ENCODE measurements at regions not wholly inside any gene's neighbourhood (a gene's known extent, or its start where the extent isn't known, plus 50 kb on each side); places are given as distances from the start of the nearest gene placed in this dataset.
"Not testable (repeated sequence)": the region's sequence is repeated elsewhere in the genome, so short reads cannot be mapped to it uniquely, and the experiment has no call there.

GRCh38 chr4:84312426-84313012, 186.6 kb downstream of the NKX6-1 start:
- WGBS, result 89% methylated on average over 6 of the region's 6 CpGs
- Histone ChIP-seq H3K4me1 (ENCODE audit: control insufficient read depth in 2 of 2, insufficient read depth in 2 of 2, low read length in 2 of 2) (no peaks in the 10 kb centered on the region), H3K36me3 (ENCODE audit: control insufficient read depth in 2 of 2, insufficient read depth in 2 of 2, low read length in 1 of 2) (no peaks in the 10 kb centered on the region), H3K4me3 (ENCODE audit: low read length in 2 of 2) (no peak overlapping the region), H3K27me3 (ENCODE audit: control insufficient read depth in 2 of 2, insufficient read depth in 1 of 2, low read length in 1 of 2) (no peaks in the 10 kb centered on the region), H3K27ac (ENCODE audit: low read depth in 1 of 2, low read length in 1 of 2) (no peak overlapping the region), H3K9me3 (ENCODE audit: control insufficient read depth in 2 of 2, insufficient read depth in 1 of 2, low read length in 1 of 2) (no peaks in the 10 kb centered on the region)
- no peak for DNase-seq (ENCODE audit: low read depth in 6 of 9, low spot score in 9 of 9)

GRCh38 chr4:84309191-84309590, 189.9 kb downstream of the NKX6-1 start:
- Histone ChIP-seq H3K27me3 (ENCODE audit: control insufficient read depth in 2 of 2, insufficient read depth in 1 of 2, low read length in 1 of 2) (no peaks in the 10 kb centered on the region), H3K4me3 (ENCODE audit: low read length in 2 of 2) (no peak overlapping the region), H3K36me3 (ENCODE audit: control insufficient read depth in 2 of 2, insufficient read depth in 2 of 2, low read length in 1 of 2) (no peaks in the 10 kb centered on the region), H3K9me3 (ENCODE audit: control insufficient read depth in 2 of 2, insufficient read depth in 1 of 2, low read length in 1 of 2) (no peaks in the 10 kb centered on the region), H3K27ac (ENCODE audit: low read depth in 1 of 2, low read length in 1 of 2) (no peak overlapping the region), H3K4me1 (ENCODE audit: control insufficient read depth in 2 of 2, insufficient read depth in 2 of 2, low read length in 2 of 2) (no peaks in the 10 kb centered on the region)
- WGBS, result 92% methylated on average over 3 of the region's 3 CpGs
- DNase-seq (ENCODE audit: low read depth in 6 of 9, low spot score in 9 of 9), result no peak

GRCh38 chr4:84298719-84299254, 200.3 kb downstream of the NKX6-1 start:
- not testable (repeated sequence) for H3K9me3 ChIP-seq (ENCODE audit: control insufficient read depth in 2 of 2, insufficient read depth in 1 of 2, low read length in 1 of 2); H3K4me3 ChIP-seq (ENCODE audit: low read length in 2 of 2); H3K4me1 ChIP-seq (ENCODE audit: control insufficient read depth in 2 of 2, insufficient read depth in 2 of 2, low read length in 2 of 2); H3K36me3 ChIP-seq (ENCODE audit: control insufficient read depth in 2 of 2, insufficient read depth in 2 of 2, low read length in 1 of 2); H3K27ac ChIP-seq (ENCODE audit: low read depth in 1 of 2, low read length in 1 of 2); DNase-seq (ENCODE audit: low read depth in 6 of 9, low spot score in 9 of 9); H3K27me3 ChIP-seq (ENCODE audit: control insufficient read depth in 2 of 2, insufficient read depth in 1 of 2, low read length in 1 of 2)
- 84% methylated on average over 26 of the region's 27 CpGs for WGBS

- Histone ChIP-seq H3K27ac (ENCODE audit: low read depth in 1 of 2, low read length in 1 of 2) (no peak overlapping the region), H3K9me3 (ENCODE audit: control insufficient read depth in 2 of 2, insufficient read depth in 1 of 2, low read length in 1 of 2) (no peaks in the 10 kb centered on the region), H3K27me3 (ENCODE audit: control insufficient read depth in 2 of 2, insufficient read depth in 1 of 2, low read length in 1 of 2) (no peaks in the 10 kb centered on the region), H3K4me1 (ENCODE audit: control insufficient read depth in 2 of 2, insufficient read depth in 2 of 2, low read length in 2 of 2) (no peaks in the 10 kb centered on the region), H3K4me3 (ENCODE audit: low read length in 2 of 2) (no peak overlapping the region), H3K36me3 (ENCODE audit: control insufficient read depth in 2 of 2, insufficient read depth in 2 of 2, low read length in 1 of 2) (no peaks in the 10 kb centered on the region)
- WGBS, result 92% methylated on average over 2 of the region's 2 CpGs
- DNase-seq (ENCODE audit: low read depth in 6 of 9, low spot score in 9 of 9), result no peak
These were observed 200.9 kb downstream of the NKX6-1 start for GRCh38 chr4:84298023-84298718.

- H3K4me3 ChIP-seq (ENCODE audit: low read length in 2 of 2), result no peak overlapping the region
- no peaks in the 10 kb centered on the region for H3K36me3 ChIP-seq (ENCODE audit: control insufficient read depth in 2 of 2, insufficient read depth in 2 of 2, low read length in 1 of 2)
- H3K9me3 ChIP-seq (ENCODE audit: control insufficient read depth in 2 of 2, insufficient read depth in 1 of 2, low read length in 1 of 2), result no peaks in the 10 kb centered on the region
- H3K27ac ChIP-seq (ENCODE audit: low read depth in 1 of 2, low read length in 1 of 2), result no peak overlapping the region
- no peaks in the 10 kb centered on the region for H3K27me3 ChIP-seq (ENCODE audit: control insufficient read depth in 2 of 2, insufficient read depth in 1 of 2, low read length in 1 of 2)
- no peak for DNase-seq (ENCODE audit: low read depth in 6 of 9, low spot score in 9 of 9)
- 76% methylated on average over 2 of the region's 2 CpGs for WGBS
- H3K4me1 ChIP-seq (ENCODE audit: control insufficient read depth in 2 of 2, insufficient read depth in 2 of 2, low read length in 2 of 2), result no peaks in the 10 kb centered on the region
These were observed 207.1 kb downstream of the NKX6-1 start for GRCh38 chr4:84291969-84292368.

GRCh38 chr4:84286048-84286447, 213.0 kb downstream of the NKX6-1 start:
- no peak for DNase-seq (ENCODE audit: low read depth in 6 of 9, low spot score in 9 of 9)
- Histone ChIP-seq H3K36me3 (ENCODE audit: control insufficient read depth in 2 of 2, insufficient read depth in 2 of 2, low read length in 1 of 2) (no peaks in the 10 kb centered on the region), H3K27ac (ENCODE audit: low read depth in 1 of 2, low read length in 1 of 2) (no peak overlapping the region), H3K9me3 (ENCODE audit: control insufficient read depth in 2 of 2, insufficient read depth in 1 of 2, low read length in 1 of 2) (no peaks in the 10 kb centered on the region), H3K4me1 (ENCODE audit: control insufficient read depth in 2 of 2, insufficient read depth in 2 of 2, low read length in 2 of 2) (no peaks in the 10 kb centered on the region), H3K27me3 (ENCODE audit: control insufficient read depth in 2 of 2, insufficient read depth in 1 of 2, low read length in 1 of 2) (no peaks in the 10 kb centered on the region), H3K4me3 (ENCODE audit: low read length in 2 of 2) (no peak overlapping the region)
- WGBS, result 75% methylated on average over 5 of the region's 5 CpGs

- no peak overlapping the region for H3K4me3 ChIP-seq (ENCODE audit: low read length in 2 of 2)
- 76% methylated on average over 1 of the region's 1 CpG for WGBS
- H3K27ac ChIP-seq (ENCODE audit: low read depth in 1 of 2, low read length in 1 of 2), result no peak overlapping the region
- no peak for DNase-seq (ENCODE audit: low read depth in 6 of 9, low spot score in 9 of 9)
- H3K27me3 ChIP-seq (ENCODE audit: control insufficient read depth in 2 of 2, insufficient read depth in 1 of 2, low read length in 1 of 2), result no peaks in the 10 kb centered on the region
- no peaks in the 10 kb centered on the region for H3K9me3 ChIP-seq (ENCODE audit: control insufficient read depth in 2 of 2, insufficient read depth in 1 of 2, low read length in 1 of 2)
- H3K4me1 ChIP-seq (ENCODE audit: control insufficient read depth in 2 of 2, insufficient read depth in 2 of 2, low read length in 2 of 2), result no peaks in the 10 kb centered on the region
- no peaks in the 10 kb centered on the region for H3K36me3 ChIP-seq (ENCODE audit: control insufficient read depth in 2 of 2, insufficient read depth in 2 of 2, low read length in 1 of 2)
These were observed 219.4 kb downstream of the NKX6-1 start for GRCh38 chr4:84279678-84280077.

- Histone ChIP-seq H3K27me3 (ENCODE audit: control insufficient read depth in 2 of 2, insufficient read depth in 1 of 2, low read length in 1 of 2) (no peaks in the 10 kb centered on the region), H3K9me3 (ENCODE audit: control insufficient read depth in 2 of 2, insufficient read depth in 1 of 2, low read length in 1 of 2) (no peaks in the 10 kb centered on the region), H3K4me1 (ENCODE audit: control insufficient read depth in 2 of 2, insufficient read depth in 2 of 2, low read length in 2 of 2) (no peaks in the 10 kb centered on the region), H3K4me3 (ENCODE audit: low read length in 2 of 2) (no peak overlapping the region), H3K27ac (ENCODE audit: low read depth in 1 of 2, low read length in 1 of 2) (no peak overlapping the region), H3K36me3 (ENCODE audit: control insufficient read depth in 2 of 2, insufficient read depth in 2 of 2, low read length in 1 of 2) (no peaks in the 10 kb centered on the region)
- WGBS, result 75% methylated on average over 2 of the region's 2 CpGs
- DNase-seq (ENCODE audit: low read depth in 6 of 9, low spot score in 9 of 9), result no peak
These were observed 221.2 kb downstream of the NKX6-1 start for GRCh38 chr4:84277923-84278322.

GRCh38 chr4:84276752-84277151, 222.3 kb downstream of the NKX6-1 start:
- Histone ChIP-seq H3K4me1 (ENCODE audit: control insufficient read depth in 2 of 2, insufficient read depth in 2 of 2, low read length in 2 of 2) (no peaks in the 10 kb centered on the region), H3K27me3 (ENCODE audit: control insufficient read depth in 2 of 2, insufficient read depth in 1 of 2, low read length in 1 of 2) (no peaks in the 10 kb centered on the region), H3K4me3 (ENCODE audit: low read length in 2 of 2) (no peak overlapping the region), H3K27ac (ENCODE audit: low read depth in 1 of 2, low read length in 1 of 2) (no peak overlapping the region), H3K9me3 (ENCODE audit: control insufficient read depth in 2 of 2, insufficient read depth in 1 of 2, low read length in 1 of 2) (no peaks in the 10 kb centered on the region), H3K36me3 (ENCODE audit: control insufficient read depth in 2 of 2, insufficient read depth in 2 of 2, low read length in 1 of 2) (no peaks in the 10 kb centered on the region)
- WGBS, result 87% methylated on average over 1 of the region's 1 CpG
- DNase-seq (ENCODE audit: low read depth in 6 of 9, low spot score in 9 of 9), result no peak

Data from thymus (tissue), 11 donors.